ENCODE measurements at regions not wholly inside any gene's neighbourhood (a gene's known extent, or its start where the extent isn't known, plus 50 kb on each side); places are given as distances from the start of the nearest gene placed in this dataset.

- no peak for TF ChIP-seq CTCF (IDR thresholded peaks at IDR 0.05; ENCODE audit: insufficient read depth, low read depth, low read length, missing control alignments)
- no peak for DNase-seq (ENCODE audit: low read depth)
- H3K4me3 ChIP-seq (ENCODE audit: low read length), result no peak overlapping the region
These were observed 94.8 kb upstream of the SORCS3 start for GRCh38 chr10:104546336-104546735.

GRCh38 chr10:104546756-104547155 is 94.3 kb upstream of the SORCS3 start:
- no peak for DNase-seq (ENCODE audit: low read depth)
- no peak overlapping the region for H3K4me3 ChIP-seq (ENCODE audit: low read length)
- TF ChIP-seq CTCF (IDR thresholded peaks at IDR 0.05; ENCODE audit: insufficient read depth, low read depth, low read length, missing control alignments), result no peak

DNA sequence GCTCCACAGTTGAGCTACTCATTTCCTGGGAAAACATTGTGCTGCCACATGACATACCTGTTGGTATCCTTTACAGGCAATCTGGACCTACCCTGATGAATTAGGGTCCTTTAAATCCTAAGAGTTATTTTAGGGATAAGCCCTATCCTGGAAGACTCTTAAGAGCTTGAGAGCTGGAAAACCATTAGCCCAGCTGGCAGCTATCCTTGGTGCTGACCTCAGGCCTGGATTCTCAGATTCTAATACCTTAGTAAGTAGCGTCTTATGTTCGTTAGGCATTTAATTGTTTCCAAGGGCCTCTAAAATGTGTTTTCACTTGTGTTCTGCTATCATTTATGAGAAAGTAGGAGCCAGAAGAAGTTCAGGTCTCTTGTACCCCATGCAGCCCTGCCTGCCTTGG is 93.0 kb upstream of the SORCS3 start:
- peak; percentile 61 for DNase-seq (ENCODE audit: low read depth)
- H3K4me3 ChIP-seq (ENCODE audit: low read length), result no peak overlapping the region
- no peak for TF ChIP-seq CTCF (IDR thresholded peaks at IDR 0.05; ENCODE audit: insufficient read depth, low read depth, low read length, missing control alignments)

DNA sequence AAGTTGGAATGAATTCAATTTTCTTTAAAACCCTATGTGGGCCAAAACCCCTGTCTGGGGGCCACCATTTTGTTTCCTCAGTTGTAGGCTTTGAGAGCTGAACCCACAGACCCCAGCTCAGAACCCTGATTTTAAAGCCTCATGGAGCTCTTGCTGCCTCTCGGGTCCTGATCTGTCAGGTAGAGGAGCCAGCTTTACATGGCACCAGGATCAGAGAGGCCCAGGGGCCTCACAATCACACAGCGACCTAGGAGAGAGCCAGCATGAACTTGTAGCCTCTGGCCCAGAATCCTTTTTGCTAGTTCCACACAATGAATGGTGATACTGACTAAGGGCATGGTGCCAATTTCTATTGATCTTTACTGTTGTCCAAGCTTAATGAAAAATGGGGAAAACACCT is 84.3 kb upstream of the SORCS3 start:
- no peak overlapping the region for H3K4me3 ChIP-seq (ENCODE audit: low read length)
- no peak for TF ChIP-seq CTCF (IDR thresholded peaks at IDR 0.05; ENCODE audit: insufficient read depth, low read depth, low read length, missing control alignments)
- no peak for DNase-seq (ENCODE audit: low read depth)

- DNase-seq (ENCODE audit: low read depth), result no peak
- H3K4me3 ChIP-seq (ENCODE audit: low read length), result no peak overlapping the region
- TF ChIP-seq CTCF (IDR thresholded peaks at IDR 0.05; ENCODE audit: insufficient read depth, low read depth, low read length, missing control alignments), result no peak
These were observed 83.1 kb upstream of the SORCS3 start for GRCh38 chr10:104557966-104558365.

DNA sequence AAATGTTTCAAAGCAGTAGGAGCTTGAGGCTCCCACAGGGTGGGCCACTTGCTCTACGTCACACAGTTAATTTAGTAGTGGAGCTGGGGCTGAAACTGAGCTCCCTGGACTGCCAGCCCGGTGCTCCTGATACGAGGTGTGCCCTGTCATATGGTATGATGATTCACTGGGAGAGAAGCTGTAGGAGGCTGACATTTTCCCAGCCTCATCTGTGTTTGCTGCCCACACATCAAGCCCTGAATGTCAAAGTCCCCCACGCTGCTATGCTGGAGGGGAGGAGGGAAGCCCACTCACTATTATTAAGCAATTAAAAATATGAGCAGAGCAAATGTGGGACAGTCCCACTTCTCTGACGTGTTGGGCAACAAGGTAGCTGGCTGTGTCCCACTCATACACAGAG is 81.2 kb upstream of the SORCS3 start:
- no peak for TF ChIP-seq CTCF (IDR thresholded peaks at IDR 0.05; ENCODE audit: insufficient read depth, low read depth, low read length, missing control alignments)
- DNase-seq (ENCODE audit: low read depth), result peak; percentile 29
- H3K4me3 ChIP-seq (ENCODE audit: low read length), result no peak overlapping the region

DNA sequence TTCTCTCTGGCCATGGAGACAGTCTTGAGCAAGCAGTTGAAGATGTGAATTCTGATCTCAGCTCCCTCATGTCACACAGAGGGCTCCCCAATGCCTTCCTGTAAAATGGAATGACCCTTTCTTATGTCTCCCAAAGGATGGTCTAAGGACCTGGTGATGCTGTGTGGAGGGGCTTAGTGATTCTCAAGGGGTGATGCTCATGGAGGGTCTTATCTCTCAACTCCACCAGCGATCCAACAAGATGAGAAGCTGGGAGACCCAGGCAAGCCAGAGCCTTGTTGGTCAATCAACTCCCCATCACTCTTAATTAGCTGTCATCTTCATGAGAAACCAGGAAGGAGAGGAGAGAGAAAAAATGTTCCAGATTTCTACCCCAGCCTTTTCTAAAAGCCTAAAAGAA is 78.0 kb upstream of the SORCS3 start:
- no peak overlapping the region for H3K4me3 ChIP-seq (ENCODE audit: low read length)
- no peak for TF ChIP-seq CTCF (IDR thresholded peaks at IDR 0.05; ENCODE audit: insufficient read depth, low read depth, low read length, missing control alignments)
- no peak for DNase-seq (ENCODE audit: low read depth)
